ENCODE measurements at regions not wholly inside any gene's neighbourhood (a gene's known extent, or its start where the extent isn't known, plus 50 kb on each side); places are given as distances from the start of the nearest gene placed in this dataset.

DNA sequence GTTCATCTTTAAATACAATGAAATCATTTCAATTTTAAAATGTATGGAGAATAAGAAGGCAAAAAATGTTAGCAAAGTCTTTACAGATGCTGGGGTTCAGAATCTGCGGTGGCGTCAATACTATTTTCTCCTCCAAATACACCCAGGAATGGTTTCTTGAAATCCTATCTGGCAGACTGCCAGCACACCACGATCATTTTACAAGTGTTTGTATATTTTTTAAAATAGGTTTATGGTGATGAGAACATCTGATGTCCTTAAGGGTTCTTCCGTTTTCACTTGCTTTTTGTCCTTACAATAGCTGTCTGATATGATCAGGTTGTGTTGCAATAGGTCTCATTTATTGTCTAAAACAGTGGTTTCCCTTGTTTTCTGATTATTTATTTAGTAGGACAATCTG is 89.6 kb downstream of the CMPK2 start:
- CTCF ChIA-PET: no interaction called here
- ATAC-seq (no peak), DNase-seq (ENCODE audit: low read depth, low spot score) (no peak)
- intact Hi-C loops (cut with micrococcal nuclease; ENCODE audit: unreplicated experiment) (loop anchor here (10.0 kb wide), 1 partner anchor 421 kb away; no protein-coding TSS in a partner anchor), in situ Hi-C loops (cut with HindIII; ENCODE audit: low pct_unique_long_range_greater_than_20kb, low sequenced_read_pairs) (no loop called here)
- Histone ChIP-seq H3K36me3 (ENCODE audit: control insufficient read depth, insufficient read depth, low read length) (no peaks in the 10 kb centered on the region), H3K4me1 (ENCODE audit: control insufficient read depth, insufficient read depth, low read length) (no peaks in the 10 kb centered on the region), H3K27ac (ENCODE audit: low read length) (no peak overlapping the region), H3K9me3 (ENCODE audit: control insufficient read depth, insufficient read depth, low read depth, low read length) (no peaks in the 10 kb centered on the region), H3K27me3 (ENCODE audit: control insufficient read depth, insufficient read depth, low read length) (no peaks in the 10 kb centered on the region; the same call in 1 of the 2 replicates), H3K4me3 (ENCODE audit: low read depth in 2 of 2, low read length in 2 of 2) (no peak overlapping the region)
- POLR2A ChIA-PET: no interaction called here
- TF ChIP-seq, protein P1, sequence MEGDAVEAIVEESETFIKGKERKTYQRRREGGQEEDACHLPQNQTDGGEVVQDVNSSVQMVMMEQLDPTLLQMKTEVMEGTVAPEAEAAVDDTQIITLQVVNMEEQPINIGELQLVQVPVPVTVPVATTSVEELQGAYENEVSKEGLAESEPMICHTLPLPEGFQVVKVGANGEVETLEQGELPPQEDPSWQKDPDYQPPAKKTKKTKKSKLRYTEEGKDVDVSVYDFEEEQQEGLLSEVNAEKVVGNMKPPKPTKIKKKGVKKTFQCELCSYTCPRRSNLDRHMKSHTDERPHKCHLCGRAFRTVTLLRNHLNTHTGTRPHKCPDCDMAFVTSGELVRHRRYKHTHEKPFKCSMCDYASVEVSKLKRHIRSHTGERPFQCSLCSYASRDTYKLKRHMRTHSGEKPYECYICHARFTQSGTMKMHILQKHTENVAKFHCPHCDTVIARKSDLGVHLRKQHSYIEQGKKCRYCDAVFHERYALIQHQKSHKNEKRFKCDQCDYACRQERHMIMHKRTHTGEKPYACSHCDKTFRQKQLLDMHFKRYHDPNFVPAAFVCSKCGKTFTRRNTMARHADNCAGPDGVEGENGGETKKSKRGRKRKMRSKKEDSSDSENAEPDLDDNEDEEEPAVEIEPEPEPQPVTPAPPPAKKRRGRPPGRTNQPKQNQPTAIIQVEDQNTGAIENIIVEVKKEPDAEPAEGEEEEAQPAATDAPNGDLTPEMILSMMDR (IDR thresholded peaks at IDR 0.05): no peak
- TF ChIP-seq, protein P2, sequence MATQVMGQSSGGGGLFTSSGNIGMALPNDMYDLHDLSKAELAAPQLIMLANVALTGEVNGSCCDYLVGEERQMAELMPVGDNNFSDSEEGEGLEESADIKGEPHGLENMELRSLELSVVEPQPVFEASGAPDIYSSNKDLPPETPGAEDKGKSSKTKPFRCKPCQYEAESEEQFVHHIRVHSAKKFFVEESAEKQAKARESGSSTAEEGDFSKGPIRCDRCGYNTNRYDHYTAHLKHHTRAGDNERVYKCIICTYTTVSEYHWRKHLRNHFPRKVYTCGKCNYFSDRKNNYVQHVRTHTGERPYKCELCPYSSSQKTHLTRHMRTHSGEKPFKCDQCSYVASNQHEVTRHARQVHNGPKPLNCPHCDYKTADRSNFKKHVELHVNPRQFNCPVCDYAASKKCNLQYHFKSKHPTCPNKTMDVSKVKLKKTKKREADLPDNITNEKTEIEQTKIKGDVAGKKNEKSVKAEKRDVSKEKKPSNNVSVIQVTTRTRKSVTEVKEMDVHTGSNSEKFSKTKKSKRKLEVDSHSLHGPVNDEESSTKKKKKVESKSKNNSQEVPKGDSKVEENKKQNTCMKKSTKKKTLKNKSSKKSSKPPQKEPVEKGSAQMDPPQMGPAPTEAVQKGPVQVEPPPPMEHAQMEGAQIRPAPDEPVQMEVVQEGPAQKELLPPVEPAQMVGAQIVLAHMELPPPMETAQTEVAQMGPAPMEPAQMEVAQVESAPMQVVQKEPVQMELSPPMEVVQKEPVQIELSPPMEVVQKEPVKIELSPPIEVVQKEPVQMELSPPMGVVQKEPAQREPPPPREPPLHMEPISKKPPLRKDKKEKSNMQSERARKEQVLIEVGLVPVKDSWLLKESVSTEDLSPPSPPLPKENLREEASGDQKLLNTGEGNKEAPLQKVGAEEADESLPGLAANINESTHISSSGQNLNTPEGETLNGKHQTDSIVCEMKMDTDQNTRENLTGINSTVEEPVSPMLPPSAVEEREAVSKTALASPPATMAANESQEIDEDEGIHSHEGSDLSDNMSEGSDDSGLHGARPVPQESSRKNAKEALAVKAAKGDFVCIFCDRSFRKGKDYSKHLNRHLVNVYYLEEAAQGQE (IDR thresholded peaks at IDR 0.05; ENCODE audit: insufficient read depth in 1 of 2, low read depth in 2 of 2, low read length in 1 of 2): no peak
- TF ChIP-seq POLR2AphosphoS5 (IDR thresholded peaks at IDR 0.05; ENCODE audit: low read depth, low read length) (no peak), SIN3A (IDR thresholded peaks at IDR 0.05; ENCODE audit: borderline replicate concordance, insufficient read depth, low read depth, low read length) (no peak), TCF7L2 (IDR thresholded peaks at IDR 0.05; ENCODE audit: low read depth, low read length) (no peak)
- no TSS peak for BruUV-seq (replicated peaks)

DNA sequence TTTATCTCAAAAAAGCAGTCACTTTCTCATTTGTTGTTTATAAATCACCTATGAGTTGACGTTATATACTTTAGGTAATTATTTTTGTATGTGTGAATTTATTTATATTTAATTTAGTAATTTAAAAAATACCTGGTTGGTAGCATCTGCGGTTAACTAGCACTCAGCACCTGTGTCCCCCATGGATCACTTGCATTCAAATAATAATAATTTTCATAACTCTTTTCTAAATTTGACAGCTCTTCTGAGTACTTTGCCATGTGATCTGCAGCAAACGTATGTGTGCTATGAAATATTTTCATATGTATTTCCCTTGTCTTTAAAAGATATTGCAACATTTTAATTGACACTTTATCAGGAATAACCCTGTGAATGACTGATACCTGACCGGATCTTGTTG is 88.1 kb downstream of the CMPK2 start:
- H3K4me3 ChIP-seq (ENCODE audit: low read depth in 2 of 2, low read length in 2 of 2): no peak overlapping the region
- no peaks in the 10 kb centered on the region for H3K4me1 ChIP-seq (ENCODE audit: control insufficient read depth, insufficient read depth, low read length)
- H3K27me3 ChIP-seq (ENCODE audit: control insufficient read depth, insufficient read depth, low read length): no peaks in the 10 kb centered on the region; the same call in 1 of the 2 replicates
- ChIA-PET POLR2A (no interaction called here), CTCF (no interaction called here)
- H3K27ac ChIP-seq (ENCODE audit: low read length): no peak overlapping the region
- H3K36me3 ChIP-seq (ENCODE audit: control insufficient read depth, insufficient read depth, low read length): no peaks in the 10 kb centered on the region
- BruUV-seq (replicated peaks): no TSS peak
- in situ Hi-C loops (cut with HindIII; ENCODE audit: low pct_unique_long_range_greater_than_20kb, low sequenced_read_pairs): no loop called here
- no peaks in the 10 kb centered on the region for H3K9me3 ChIP-seq (ENCODE audit: control insufficient read depth, insufficient read depth, low read depth, low read length)
- ATAC-seq (no peak), DNase-seq (ENCODE audit: low read depth, low spot score) (no peak)
- intact Hi-C loops (cut with micrococcal nuclease; ENCODE audit: unreplicated experiment): loop anchor here (10.0 kb wide), 1 partner anchor 423 kb away; no protein-coding TSS in a partner anchor
- TF ChIP-seq TCF7L2 (IDR thresholded peaks at IDR 0.05; ENCODE audit: low read depth, low read length) (no peak), SIN3A (IDR thresholded peaks at IDR 0.05; ENCODE audit: borderline replicate concordance, insufficient read depth, low read depth, low read length) (no peak), POLR2AphosphoS5 (IDR thresholded peaks at IDR 0.05; ENCODE audit: low read depth, low read length) (no peak)
- TF ChIP-seq, protein P2 (IDR thresholded peaks at IDR 0.05; ENCODE audit: insufficient read depth in 1 of 2, low read depth in 2 of 2, low read length in 1 of 2): no peak
- TF ChIP-seq, protein P1 (IDR thresholded peaks at IDR 0.05): no peak
